ENCODE measurements at regions not wholly inside any gene's neighbourhood (a gene's known extent, or its start where the extent isn't known, plus 50 kb on each side); places are given as distances from the start of the nearest gene placed in this dataset.

DNA sequence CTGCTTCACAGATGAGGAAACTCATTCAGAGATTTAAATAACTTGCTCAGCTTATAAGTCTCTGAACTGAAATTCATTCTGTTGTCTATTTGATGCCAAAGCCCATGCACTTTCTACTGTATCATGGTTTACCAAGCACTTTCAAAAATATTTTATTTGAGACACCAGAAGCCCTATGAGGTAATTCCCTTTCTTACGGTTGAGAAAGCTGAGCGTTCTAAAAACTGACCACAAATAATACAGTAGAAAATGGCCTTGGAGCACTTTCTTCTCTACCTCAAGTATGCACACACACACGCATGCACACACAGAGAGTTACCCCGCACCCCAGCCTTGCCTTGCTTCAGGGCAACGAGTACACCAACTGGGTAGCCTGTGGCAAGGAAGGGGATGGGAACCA is 228.5 kb downstream of the RFC3 start:
- POLR2A ChIA-PET (ENCODE audit: low non-redundant PET): no interaction called here
- no peak overlapping the region for H3K27ac ChIP-seq
- CTCF ChIA-PET: no interaction called here
- no peak for DNase-seq (ENCODE audit: low spot score)
- no peak for TF ChIP-seq CTCF (conservative IDR thresholded peaks at IDR 0.05; ENCODE audit: low read depth)

DNA sequence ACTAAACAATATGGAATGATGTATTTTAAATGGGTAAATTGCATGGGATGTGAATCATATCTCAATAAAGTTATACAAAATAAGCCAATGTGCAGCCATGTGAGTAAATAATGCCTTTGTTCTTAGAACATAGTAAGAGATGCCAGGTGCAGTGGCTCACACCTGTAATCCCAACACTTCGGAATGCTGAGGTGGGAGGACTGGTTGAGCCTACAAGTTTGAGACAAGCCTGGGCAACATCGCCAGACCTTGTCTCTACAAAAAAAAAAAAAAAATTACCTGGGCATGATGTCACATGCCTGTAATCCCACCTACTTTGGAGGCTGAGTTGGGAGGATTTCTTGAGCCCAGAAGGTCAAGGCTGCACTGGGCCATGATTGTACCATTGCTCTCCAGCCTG is 230.7 kb downstream of the RFC3 start:
- CTCF ChIA-PET: no interaction called here
- POLR2A ChIA-PET (ENCODE audit: low non-redundant PET): no interaction called here
- no peak overlapping the region for H3K27ac ChIP-seq
- TF ChIP-seq CTCF (conservative IDR thresholded peaks at IDR 0.05; ENCODE audit: low read depth): no peak
- DNase-seq (ENCODE audit: low spot score): peak; percentile 22

DNA sequence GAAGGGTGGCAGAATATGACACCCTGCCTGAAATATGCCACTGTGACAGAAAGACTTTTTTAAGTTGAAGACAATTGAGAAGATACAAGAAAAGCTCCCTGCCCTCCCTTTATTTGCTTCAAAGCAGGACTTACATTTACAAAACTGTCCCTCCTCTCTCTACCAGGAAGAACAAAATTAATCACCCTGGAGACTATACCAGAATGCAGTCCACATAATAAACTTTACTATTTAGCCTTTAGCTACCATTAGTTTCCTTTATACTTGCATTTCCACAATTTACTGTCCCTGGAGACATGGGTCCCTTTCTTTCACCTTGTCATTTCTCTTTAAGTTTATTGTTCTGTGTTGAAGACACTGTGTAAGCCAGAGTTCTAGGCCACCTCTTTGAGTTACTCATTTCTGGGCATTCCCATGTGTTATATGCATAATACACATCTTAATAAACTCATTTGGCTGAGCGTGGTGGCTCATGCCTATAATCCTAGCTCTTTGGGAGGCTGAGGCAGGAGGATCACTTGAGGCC is 238.8 kb downstream of the RFC3 start:
- POLR2A ChIA-PET (ENCODE audit: low non-redundant PET): no interaction called here
- TF ChIP-seq CTCF (conservative IDR thresholded peaks at IDR 0.05; ENCODE audit: low read depth): no peak
- no peak overlapping the region for H3K27ac ChIP-seq
- no peak for DNase-seq (ENCODE audit: low spot score)
- CTCF ChIA-PET: interaction anchor here (0.6 kb wide), 1 partner anchor 1789 kb away, joined by 3 read pairs; no protein-coding TSS in a partner anchor

- no peak for TF ChIP-seq CTCF (conservative IDR thresholded peaks at IDR 0.05; ENCODE audit: low read depth)
- DNase-seq (ENCODE audit: low spot score): no peak
- H3K27ac ChIP-seq: no peak overlapping the region
- ChIA-PET CTCF (interaction anchor here (0.6 to 1.1 kb wide), 2 partner anchors 23 to 134 kb away, joined by 4 read pairs; no protein-coding TSS in a partner anchor), POLR2A (ENCODE audit: low non-redundant PET) (no interaction called here)
These were observed 246.7 kb downstream of the RFC3 start for GRCh38 chr13:34064456-34065205.

DNA sequence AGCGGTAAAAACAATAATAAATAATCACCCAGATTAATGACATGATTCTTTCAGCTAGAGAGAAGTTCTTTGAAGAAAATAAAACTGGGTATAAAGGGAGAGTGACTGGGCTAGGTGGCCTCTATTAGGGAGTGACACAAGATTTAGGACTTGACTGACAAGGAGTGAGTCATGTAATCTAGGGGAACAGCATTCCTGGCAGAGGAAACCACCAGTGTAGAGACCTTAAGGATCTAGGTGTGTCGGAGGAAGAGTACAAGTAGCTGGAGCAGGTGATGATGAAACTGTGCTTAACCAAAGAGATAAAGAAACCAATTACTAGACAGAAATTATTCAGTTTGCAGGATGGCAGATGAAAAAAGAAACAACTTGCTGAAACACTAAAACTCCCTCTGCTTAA is 248.0 kb downstream of the RFC3 start:
- CTCF ChIA-PET: interaction anchor here (0.6 to 0.8 kb wide), 2 partner anchors 11 to 23 kb away, joined by 3 to 4 read pairs; no protein-coding TSS in a partner anchor
- no peak for TF ChIP-seq CTCF (conservative IDR thresholded peaks at IDR 0.05; ENCODE audit: low read depth)
- DNase-seq (ENCODE audit: low spot score): peak; percentile 68
- POLR2A ChIA-PET (ENCODE audit: low non-redundant PET): no interaction called here
- no peak overlapping the region for H3K27ac ChIP-seq

DNA sequence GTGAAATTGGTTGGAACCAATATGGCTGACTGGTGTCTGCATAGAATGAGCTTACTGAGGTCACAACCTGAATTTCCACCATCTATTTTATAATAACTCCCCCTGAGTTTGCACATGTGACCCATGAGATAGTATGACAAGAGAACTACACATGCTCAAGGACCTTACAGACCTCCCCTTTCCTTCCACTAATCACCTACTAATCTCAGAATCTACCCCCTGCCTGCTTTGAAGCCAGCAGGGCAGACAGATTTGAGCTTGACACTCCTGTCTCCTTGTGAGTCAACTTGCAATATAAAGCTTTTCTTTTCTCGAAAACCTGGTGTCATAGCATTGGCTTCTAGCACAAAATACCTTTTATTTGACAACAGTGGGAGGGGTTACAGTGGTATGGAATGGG is 248.4 kb downstream of the RFC3 start:
- H3K27ac ChIP-seq: no peak overlapping the region
- TF ChIP-seq CTCF (conservative IDR thresholded peaks at IDR 0.05; ENCODE audit: low read depth): no peak
- ChIA-PET CTCF (interaction anchor here (0.5 to 0.8 kb wide), 5 partner anchors 11 to 1819 kb away, joined by 3 to 6 read pairs (median 3); no protein-coding TSS in a partner anchor), POLR2A (ENCODE audit: low non-redundant PET) (no interaction called here)
- DNase-seq (ENCODE audit: low spot score): no peak

Measured in RWPE1 (cell line).